ENCODE measurements at regions not wholly inside any gene's neighbourhood (a gene's known extent, or its start where the extent isn't known, plus 50 kb on each side); places are given as distances from the start of the nearest gene placed in this dataset.

- TF ChIP-seq EZH2 (IDR thresholded peaks at IDR 0.05; ENCODE audit: borderline replicate concordance, low read depth, low read length, severe bottlenecking) = no peak
- no peak for TF ChIP-seq CTCF (IDR thresholded peaks at IDR 0.05; ENCODE audit: extremely low read depth in 1 of 2, insufficient read depth in 1 of 2, low read depth in 1 of 2, low read length in 2 of 2)
- TF ChIP-seq POLR2A (IDR thresholded peaks at IDR 0.05; ENCODE audit: low read depth, low read length) = no peak
- TF ChIP-seq POLR2AphosphoS5 (IDR thresholded peaks at IDR 0.05; ENCODE audit: insufficient read depth, low read depth, low read length) = no peak
- TF ChIP-seq JUN (IDR thresholded peaks at IDR 0.05; ENCODE audit: borderline replicate concordance, insufficient read depth, insufficient read length, low read depth) = no peak
- no peak for TF ChIP-seq MYC (IDR thresholded peaks at IDR 0.05; ENCODE audit: low read depth, low read length)
- no peak for TF ChIP-seq GATA2 (IDR thresholded peaks at IDR 0.05; ENCODE audit: insufficient read depth, insufficient read length, low read depth, low read length)
Observed at GRCh38 chr2:164439235-164439634, 182.0 kb downstream of the GRB14 start.

All from endothelial cell of umbilical vein (primary cell).